HG02943 (cell line): ENCODE measurements at regions not wholly inside any gene's neighbourhood (a gene's known extent, or its start where the extent isn't known, plus 50 kb on each side); places are given as distances from the start of the nearest gene placed in this dataset.
"Not testable (repeated sequence)": the region's sequence is repeated elsewhere in the genome, so short reads cannot be mapped to it uniquely, and the experiment has no call there.

ENCODE experiments used
- ATAC-seq: cut with Tn5 transposase; IDR thresholded peaks from one replicate; pipeline ENCODE4 v1.9.1; 2021; ENCODE audit warnings: mild to moderate bottlenecking, low read depth, moderate library complexity; ENCODE audit not compliant: unreplicated experiment

DNA sequence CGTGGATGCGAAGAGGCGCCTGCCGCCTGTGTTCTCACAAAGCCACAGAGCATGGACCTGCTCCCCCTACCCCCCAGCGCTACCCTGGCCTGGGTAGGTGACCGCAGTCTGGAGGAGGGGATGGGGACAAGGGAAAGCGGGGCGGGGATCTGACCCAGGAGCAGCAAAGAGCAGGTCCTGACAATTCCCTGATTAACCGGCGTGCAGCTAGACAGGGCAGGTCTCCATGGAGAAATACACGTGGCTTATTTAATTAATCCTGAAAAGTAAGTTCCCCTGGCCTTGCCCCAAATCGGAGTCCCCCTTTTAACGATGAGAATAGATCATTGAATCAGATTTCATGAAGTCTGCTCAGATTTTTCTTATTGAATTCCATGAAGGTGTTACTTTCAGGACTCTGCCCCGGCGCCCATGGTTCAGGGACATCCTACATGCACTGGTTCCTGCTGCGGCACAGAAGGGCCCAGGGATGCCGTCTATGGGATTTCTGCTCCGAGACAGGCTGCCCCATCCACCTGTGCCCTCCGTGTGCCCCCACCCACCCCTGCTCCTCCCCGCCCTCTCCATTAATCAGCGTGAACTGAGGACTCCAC, 251.0 kb upstream of the SFSWAP start:
- ATAC-seq = no peak

DNA sequence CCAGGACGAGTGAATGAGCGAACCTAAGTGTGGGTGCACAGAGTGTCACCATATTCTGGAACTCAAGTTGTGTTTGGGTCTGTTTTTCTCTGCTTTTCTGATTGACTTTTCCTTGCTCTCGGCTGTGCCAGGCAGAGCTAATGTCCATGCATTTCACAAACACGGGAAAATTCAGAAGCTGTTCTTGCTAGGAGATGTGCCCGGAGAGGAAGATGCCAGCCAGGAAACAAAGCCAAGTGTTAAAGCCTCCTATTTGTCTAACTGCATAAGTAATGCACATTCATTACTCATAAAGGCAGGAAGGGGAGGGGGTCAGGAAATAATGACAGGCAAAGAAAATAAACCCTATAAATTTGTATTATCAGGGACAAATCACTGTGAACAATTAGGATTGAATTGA, 250.4 kb upstream of the SFSWAP start:
- ATAC-seq = no peak

DNA sequence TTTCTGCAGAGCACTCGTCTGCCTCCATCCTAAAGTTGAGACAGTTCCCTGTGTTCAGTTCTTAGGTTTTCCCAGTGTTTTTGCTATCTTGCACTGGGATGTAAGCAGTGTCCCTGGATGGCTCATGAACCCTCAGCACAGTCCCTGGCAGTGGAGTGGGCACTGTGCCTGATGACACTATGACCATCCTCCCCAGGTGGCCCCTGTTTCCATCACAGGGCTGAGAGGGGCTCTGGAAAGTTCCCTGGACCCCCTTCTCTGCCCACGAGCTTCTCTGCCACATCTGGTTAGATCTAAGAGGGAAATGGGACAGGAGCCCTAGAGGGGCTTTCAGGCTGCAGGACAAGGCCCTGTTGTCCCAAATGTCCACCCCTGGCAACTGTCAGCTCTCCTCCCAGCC, 249.8 kb upstream of the SFSWAP start:
- no peak for ATAC-seq

DNA sequence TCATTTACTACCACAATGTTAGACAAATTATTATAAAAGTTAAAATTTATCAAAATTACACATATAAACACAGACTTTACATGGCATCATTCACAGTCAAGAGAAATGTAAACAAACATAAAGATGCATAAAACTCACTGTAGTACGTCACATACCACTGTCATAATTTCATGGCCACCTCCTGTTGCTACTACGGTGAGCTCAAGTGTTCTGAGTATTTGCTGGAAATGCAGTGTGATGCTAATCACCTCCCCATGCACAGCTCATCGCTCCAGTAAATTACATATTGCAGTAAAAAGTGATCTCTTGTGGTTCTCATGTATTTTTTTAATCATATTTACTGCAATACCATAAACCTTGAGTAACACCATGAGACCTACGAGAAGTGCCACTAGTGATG, 247.7 kb upstream of the SFSWAP start:
- ATAC-seq = no peak

DNA sequence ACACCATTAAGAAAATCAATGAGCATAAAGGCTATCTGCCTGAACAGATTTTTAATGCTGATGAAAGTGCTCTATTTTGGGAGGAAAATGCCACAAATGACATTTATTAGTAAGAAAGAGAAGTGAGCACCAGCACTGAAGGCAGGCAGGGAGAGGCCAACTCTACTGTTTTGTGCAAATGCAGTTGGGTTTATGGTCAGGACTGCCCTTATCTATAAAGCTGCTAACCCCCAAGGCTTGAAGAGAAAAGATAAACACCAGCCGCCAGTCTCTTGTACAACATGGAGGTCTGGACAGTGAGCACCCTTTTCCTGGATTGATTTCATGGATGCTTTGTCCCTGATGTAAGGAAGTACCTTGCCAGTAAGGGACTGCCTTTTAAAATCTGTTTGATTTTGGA, 246.8 kb upstream of the SFSWAP start:
- ATAC-seq = no peak

DNA sequence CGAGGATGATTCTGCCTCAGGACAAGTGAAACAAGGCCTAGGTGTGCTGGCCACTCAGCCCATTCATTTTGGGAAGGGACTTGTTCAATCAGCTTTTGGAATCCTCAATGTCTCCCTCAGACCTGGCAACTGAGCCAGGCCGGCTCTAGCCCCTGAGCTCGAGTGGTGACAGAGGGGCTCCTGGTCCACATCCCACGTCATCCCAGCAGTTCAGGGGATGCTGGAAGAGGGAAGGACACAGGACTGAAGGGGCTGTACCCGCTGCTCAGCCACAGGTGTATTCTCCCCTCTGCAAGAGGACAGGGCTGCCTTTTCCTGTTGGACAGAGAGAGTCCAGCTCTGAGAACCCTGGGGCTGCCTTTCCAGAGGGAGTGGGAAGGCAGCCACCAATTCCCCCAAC, 244.6 kb upstream of the SFSWAP start:
- no peak for ATAC-seq

DNA sequence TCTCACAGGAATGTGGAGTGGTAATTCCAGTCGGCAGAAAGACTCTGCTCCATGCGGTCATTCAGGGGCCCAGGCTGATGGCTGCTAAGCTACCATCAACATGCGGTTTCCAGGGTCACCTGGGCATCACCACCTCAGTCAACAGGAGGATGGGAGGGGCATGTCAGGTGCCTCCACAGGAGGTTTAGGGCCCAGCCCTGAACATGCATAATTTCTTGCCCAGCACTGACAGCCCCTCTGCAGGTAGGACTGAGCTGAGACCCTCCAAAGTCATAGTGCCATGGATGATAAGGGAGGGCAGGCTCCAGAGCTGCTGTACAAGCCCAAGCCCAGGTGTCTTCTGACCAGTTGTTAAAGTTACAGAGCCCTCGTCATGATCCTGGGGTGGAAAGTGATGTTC, 244.0 kb upstream of the SFSWAP start:
- ATAC-seq = no peak

DNA sequence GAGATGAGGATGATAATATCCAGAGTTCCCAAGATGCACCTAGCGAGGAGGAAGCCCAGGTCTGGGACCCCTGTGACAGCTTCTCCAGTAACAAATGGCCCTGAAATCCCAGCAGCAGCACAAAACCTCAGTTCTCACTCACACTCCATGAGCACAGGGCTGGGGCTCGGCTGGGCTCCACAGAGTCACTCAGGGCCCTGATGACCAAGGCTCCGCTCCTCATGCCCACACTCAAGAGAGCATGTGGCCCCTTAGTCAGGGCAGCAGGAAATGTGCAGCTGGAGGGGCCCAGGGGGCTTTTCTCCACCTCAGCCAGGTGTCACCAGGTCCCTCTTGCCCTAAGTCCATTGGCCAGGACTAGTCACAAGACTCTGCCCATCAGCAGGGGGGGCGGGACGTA, 242.7 kb upstream of the SFSWAP start:
- ATAC-seq = no peak

DNA sequence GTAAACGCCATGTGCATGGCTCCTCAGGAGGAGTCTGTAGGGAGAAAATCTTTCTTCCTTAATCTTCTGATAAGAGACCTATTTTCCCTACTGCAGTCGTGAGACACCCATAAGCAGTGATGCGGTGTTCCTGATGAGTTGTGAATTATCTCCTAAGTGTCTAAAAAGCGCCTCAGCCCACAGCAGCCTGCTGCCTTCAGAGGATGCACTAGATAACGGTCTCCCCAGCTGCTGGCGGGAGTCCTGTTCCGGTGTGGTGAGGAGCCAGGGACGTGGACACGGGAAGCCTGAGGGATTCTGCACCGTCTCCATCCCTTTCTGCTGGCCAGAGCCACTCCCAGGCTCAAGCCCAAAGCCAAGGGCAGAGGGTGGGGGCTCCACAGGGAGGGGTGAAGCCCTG, 240.9 kb upstream of the SFSWAP start:
- not testable (repeated sequence) for ATAC-seq

DNA sequence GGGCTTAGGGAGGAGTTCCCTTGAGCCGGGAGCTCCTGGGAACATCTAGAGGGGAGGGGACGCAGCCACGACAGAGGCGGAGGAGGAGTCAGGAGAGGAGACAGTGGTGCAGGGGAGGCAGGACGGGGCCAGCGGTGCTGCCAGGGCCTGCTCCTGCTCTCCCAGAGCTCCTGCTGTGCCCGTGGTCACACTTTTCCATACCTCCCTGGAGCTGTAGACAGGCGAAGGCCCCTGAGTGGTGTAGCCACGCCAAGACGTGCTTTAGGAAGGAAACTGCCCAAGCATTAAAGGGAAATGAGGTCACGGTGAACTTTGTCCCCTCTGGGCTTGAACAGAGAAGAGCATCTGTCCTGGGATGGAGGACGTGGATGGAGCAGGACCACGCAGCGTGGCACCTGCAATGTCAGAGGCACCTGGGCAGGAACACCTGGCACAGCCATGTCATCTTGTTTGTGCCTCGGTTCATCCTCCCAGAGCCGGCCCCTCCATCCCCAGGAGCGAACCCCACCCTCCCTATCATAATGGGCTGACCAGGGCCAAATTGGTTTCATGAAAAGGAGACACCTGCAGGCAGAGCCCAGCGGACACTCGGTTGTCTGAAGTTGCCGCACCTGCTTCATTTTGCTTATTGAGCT, 239.5 kb upstream of the SFSWAP start:
- no peak for ATAC-seq

DNA sequence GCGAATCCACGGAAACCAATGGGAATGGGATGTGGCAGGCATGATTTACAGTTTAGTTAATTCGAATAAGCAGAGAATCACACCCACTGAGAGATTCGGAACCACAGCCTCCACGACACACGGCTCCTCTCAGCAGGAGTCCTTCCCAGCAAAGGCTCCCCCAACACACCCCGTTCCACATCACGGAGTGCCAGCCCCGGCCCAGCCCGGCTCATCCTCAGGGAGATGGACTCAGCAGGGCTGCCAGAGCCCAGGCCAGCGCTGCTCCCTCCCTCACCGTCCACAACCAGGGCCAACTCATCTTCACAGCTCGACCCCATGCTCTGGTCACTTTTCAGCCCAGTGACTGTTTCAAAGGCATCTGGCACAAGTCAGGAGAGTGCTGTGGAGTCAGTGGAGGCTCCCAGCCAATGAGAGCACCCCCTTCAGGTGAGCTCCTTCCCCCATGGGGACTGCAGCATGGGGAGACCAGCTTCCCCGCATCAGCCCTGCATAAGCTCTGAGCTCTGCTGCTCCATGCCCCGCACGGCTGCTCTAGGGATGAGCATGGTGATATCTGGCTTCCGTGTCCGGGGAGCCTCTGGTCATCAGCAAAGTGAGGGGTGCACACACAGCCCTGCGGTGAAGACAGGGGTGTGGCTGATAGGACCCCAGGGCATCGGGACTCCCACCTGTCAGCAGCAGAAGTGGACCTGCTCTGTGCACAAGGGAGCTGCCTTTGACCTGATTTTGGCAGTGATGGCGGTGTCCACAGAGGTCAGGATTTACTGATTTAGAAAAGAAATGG, 238.8 kb upstream of the SFSWAP start:
- no peak for ATAC-seq

DNA sequence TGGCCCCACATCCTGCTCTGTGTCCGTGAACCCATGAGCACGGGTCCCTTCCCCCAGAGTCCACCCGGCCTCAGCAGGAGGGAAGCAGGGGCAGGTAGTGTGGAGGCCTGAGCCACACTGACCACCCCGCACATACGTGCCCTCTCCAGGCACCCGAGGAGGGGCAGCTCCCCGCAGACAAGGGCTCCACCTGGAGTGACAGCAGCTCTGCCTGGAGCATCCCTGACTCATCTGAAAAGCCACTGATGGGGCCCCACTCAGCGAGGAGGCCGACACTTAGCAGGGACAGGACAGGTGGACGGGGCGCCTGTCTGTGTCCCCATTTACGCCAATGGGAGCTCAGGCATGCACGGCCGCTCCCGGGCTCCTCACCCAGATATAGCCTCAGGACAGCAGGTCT, 237.6 kb upstream of the SFSWAP start:
- ATAC-seq = no peak

DNA sequence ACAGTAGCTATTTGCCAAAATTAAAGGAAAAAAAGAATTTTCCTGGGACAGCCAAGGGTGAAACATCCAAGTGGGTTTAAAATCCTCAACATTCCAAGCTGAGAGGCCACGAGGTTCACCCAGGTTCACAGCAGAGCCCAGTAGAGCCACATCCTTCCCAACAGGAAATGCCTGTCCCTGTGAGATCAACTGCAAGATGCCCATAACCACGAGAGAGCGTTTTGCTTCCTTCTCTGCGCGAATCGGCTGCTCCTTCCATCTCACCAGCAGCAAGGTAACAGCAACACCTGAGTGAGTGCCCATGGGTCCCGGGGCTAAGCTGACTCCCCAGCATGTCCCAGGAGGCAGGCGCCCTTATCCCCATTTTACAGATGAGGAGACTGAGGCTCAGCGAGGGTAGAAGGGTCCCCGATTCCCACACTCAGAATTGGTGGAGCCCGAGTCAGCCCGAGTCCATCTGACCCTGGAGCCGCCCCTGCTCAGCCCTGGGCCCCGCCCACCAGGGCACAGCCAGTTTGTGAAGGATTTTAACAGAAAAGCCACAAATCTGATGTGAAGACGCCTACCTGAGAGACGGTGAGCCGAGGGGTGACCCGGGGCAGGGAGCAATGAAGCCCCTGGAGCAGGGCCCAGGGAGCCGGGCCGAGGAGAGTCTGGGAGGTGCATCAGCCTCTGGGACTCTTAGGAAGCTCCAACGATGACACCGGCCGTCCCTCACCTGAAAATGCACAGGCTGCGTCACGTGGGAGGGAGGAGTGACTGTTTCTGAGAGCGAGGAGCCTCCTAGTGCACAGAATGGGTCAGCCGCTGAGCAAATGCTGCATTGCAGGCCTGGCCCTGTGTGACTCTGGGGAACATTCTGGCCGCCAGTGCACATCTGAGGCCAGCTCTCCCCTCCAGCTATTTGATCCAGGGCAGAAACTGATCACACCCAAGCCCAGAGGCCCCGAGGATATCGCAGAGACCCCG, 236.9 kb upstream of the SFSWAP start:
- ATAC-seq = no peak

DNA sequence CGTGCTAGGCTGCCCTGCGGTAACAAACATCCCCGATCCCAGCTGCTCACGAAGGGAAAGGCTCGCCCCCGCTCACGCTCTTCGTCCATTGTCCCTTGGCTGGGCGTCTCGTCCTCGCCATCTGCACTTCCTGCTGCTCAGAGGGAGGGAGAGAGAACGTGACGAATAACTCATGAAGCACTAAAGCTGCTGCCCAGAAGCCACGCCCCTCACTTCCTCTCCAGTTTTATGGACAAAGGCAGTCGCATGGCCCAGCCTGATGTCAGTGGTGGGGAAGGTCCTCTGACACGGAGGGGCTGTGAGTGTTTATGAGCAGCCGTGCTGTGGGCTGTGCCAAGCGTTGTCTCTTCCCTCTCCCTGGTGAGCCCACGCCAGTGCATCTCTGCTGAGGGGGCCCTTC, 235.9 kb upstream of the SFSWAP start:
- ATAC-seq = not testable (repeated sequence)

DNA sequence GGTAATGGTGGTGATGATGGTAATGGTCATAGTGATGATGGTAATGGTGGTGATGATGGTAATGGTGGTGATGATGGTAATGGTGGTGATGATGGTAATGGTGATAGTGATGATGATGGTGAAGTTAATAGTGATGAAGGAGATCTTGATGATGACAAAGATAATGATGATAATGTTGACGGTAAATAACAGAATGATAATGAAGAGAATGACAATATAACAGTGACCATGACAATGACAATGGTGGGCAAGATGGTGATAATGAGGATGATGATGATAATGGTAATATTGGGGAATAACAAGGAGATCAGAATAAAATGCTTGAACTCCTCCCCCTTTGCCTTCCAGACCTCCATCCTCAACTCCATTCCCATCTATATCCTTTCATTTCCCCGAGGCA, 233.3 kb upstream of the SFSWAP start:
- ATAC-seq = no peak

DNA sequence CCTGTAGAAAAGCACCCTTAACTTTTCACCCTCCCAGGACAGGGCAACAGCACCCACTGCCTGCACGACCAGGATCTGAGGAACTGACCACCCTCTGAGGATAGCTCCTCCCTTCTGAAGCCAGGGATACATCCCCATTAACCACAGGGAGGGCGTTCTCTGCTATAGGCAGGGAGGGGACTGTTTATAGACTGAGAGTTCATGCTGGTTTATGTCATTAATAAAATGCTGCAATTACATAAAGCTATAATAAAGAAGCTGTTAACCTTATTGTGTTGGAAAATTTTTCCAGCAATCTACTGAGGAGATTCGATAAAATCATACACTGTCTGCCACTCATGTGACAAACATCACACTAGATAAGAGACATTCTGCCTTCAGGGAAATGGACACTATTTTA, 232.4 kb upstream of the SFSWAP start:
- ATAC-seq = no peak

DNA sequence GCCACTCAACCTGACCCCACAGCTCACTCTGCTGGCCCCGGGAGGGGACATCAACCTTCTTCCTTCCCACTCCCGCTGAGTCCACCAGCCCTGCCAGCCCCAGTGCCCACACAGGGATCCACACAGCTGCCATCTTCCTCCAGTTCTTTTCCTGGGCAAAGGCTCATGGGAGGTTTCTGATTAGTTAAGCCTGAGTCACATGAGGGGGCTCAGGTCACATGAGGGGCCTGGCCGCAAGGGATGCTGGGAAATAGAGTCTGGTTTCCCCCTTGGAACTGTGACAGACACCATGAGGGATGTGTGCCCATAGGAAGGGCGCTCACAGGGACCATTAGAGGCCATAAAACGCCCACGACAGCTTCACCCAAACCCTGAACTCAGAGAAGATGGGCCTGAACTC, 228.7 kb upstream of the SFSWAP start:
- ATAC-seq = no peak

DNA sequence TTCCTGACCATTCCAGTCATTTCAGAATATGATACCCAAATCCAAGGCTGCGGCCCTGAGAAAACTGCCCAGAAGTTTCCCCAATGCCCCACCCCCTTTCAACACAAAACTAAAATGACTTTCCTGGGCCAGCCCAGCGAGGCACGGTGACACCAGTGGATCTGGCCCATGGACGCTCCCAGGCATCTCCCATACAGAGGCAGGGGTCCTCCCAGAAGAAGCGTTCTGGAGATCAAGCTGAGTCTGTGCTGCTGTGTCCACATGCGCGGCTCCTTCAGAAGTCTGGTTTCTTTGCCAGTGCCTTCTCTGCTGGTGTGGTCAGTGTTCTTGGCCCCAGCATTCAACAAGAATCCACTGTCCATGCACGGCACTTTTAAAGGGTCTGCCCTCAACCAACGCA, 228.2 kb upstream of the SFSWAP start:
- ATAC-seq = no peak

DNA sequence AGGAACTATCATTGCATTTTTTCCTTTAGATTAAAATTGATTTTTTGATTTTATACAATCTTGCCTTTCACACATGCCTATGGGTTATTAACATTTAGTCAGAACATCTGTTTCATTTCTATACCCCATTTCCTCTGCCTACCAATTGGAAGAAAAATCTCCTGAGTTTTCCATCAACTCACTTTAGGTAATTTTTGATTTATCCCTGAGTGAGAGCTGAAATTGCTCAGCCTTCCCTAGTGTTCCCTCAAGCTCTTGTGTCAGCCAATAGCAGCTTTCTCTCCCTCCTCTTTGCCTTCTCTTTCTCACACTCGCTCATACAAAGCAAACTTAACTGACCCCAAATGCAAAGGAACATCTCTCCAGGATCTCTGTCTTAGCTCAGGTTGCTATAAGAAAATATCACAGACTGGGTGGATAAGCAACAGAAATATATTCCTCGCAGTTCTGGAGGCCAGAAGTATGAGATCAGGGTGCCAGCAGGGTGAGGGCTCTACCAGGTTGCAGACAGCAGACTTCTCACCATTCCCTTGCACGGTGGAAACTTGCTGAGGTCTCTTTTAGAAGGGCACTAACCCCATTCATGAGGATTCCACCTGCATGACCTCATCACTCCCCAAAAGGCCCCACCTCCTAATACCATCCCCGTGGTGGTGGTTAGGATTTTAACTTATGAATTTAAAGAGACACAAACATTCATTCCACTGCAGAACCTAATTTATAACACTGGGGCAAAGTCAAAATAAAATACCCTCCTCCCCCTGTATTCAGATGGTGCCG, 224.2 kb upstream of the SFSWAP start:
- no peak for ATAC-seq
